PC-9 (cell line): ENCODE measurements at regions not wholly inside any gene's neighbourhood (a gene's known extent, or its start where the extent isn't known, plus 50 kb on each side); places are given as distances from the start of the nearest gene placed in this dataset.

ENCODE experiments used
- EZH2 ChIP-seq: fragments of 200-600 bp; sonication (generic); IDR thresholded peaks from 2 replicates; pipeline ENCODE4 v1.8.0; 2017; ENCODE audit warnings: antibody characterized with exemption, low read depth
- TF ChIP-seq, protein P1 (sequence below): fragments of 200-600 bp; sonication (generic); conservative IDR thresholded peaks from 2 replicates; pipeline ENCODE4 v1.6.1; 2017; ENCODE audit warnings: mixed run types, antibody characterized with exemption, mild to moderate bottlenecking, moderate library complexity

DNA sequence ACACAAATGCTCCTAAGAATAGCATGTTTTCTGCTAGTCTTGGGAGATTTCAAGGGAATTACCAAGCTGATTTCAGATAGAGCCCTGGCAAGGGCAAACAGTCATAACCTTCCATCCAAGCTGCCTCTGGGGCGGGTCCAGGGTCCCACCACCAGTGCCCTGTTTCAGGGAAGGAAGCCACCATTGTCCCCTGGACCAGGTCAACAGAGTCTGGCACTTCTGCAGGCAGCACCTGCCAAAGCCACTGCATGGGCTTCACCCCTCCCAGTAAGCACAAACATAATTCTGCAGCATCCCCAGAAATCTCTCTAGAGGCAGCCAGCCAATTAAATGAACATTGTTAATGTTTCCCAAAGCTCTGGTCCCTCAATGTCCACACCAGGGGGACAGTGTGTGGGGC lies 143.0 kb downstream of the SALL1 start:
- TF ChIP-seq, protein P1, sequence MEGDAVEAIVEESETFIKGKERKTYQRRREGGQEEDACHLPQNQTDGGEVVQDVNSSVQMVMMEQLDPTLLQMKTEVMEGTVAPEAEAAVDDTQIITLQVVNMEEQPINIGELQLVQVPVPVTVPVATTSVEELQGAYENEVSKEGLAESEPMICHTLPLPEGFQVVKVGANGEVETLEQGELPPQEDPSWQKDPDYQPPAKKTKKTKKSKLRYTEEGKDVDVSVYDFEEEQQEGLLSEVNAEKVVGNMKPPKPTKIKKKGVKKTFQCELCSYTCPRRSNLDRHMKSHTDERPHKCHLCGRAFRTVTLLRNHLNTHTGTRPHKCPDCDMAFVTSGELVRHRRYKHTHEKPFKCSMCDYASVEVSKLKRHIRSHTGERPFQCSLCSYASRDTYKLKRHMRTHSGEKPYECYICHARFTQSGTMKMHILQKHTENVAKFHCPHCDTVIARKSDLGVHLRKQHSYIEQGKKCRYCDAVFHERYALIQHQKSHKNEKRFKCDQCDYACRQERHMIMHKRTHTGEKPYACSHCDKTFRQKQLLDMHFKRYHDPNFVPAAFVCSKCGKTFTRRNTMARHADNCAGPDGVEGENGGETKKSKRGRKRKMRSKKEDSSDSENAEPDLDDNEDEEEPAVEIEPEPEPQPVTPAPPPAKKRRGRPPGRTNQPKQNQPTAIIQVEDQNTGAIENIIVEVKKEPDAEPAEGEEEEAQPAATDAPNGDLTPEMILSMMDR = no peak
- TF ChIP-seq EZH2 = no peak
